PC-9 (cell line): ENCODE measurements at regions not wholly inside any gene's neighbourhood (a gene's known extent, or its start where the extent isn't known, plus 50 kb on each side); places are given as distances from the start of the nearest gene placed in this dataset.

Source experiments
- BruUV-seq: library from RNA; stranded (reverse); fragments of 400-500 nt; replicated peaks from 2 replicates; lab custom pipeline; 2021; lab: Mats Ljungman, UMichigan
- CTCF ChIA-PET: fragments of 300-600 bp; sonication (Branson Sonifier 250); formaldehyde crosslinking; loops from one replicate; lab custom pipeline; 2022; ENCODE audit warnings: antibody characterized with exemption; lab: Charles Lee
- POLR2A ChIA-PET: fragments of 300-600 bp; sonication (Branson Sonifier 250); formaldehyde crosslinking; loops from one replicate; lab custom pipeline; 2022; ENCODE audit warnings: antibody characterized with exemption; ENCODE audit not compliant: unreplicated experiment; lab: Charles Lee
- DNase-seq, 2 experiments: peaks; one replicate each; pipeline versions ENCODE4 v3.0.0 to v3.0.0-alpha.2; 2015 to 2022; ENCODE audit warnings: mixed read lengths in 1 of 2
- H2AFZ ChIP-seq: fragments of 200-600 bp; sonication (generic); 2 replicates; pipeline ENCODE4 v1.8.1; 2017; ENCODE audit warnings: antibody characterized with exemption
- H3F3A ChIP-seq: fragments of 200-600 bp; sonication (generic); 2 replicates; pipeline ENCODE4 v1.8.1; 2017; ENCODE audit warnings: antibody characterized with exemption, mild to moderate bottlenecking, low read depth; ENCODE audit not compliant: insufficient read depth
- H3K27ac ChIP-seq: fragments of 200-600 bp; sonication (generic); 2 replicates; pipeline ENCODE4 v1.6.1; 2016; ENCODE audit warnings: mixed run types
- H3K27me3 ChIP-seq: fragments of 200-600 bp; sonication (generic); 2 replicates; pipeline ENCODE4 v1.6.1; 2016; ENCODE audit warnings: low read depth, mixed run types; ENCODE audit not compliant: insufficient read depth
- H3K36me3 ChIP-seq: fragments of 200-600 bp; sonication (generic); 2 replicates; pipeline ENCODE4 v1.6.1; 2016; ENCODE audit warnings: low read depth, mixed run types
- H3K4me1 ChIP-seq: fragments of 200-600 bp; sonication (generic); replicated peaks from 2 replicates; pipeline ENCODE4 v1.6.1; 2016; ENCODE audit warnings: mixed run types; ENCODE audit not compliant: insufficient read depth
- H3K4me2 ChIP-seq: fragments of 200-600 bp; sonication (generic); 2 replicates; pipeline ENCODE4 v1.6.1; 2017; ENCODE audit warnings: mixed run types
- H3K4me3 ChIP-seq: fragments of 200-600 bp; sonication (generic); 2 replicates; pipeline ENCODE4 v1.6.1; 2016; ENCODE audit warnings: mixed run types
- H3K79me2 ChIP-seq: fragments of 200-600 bp; sonication (generic); 2 replicates; pipeline ENCODE4 v1.6.1; 2017; ENCODE audit warnings: low read depth, mixed run types
- H3K9me2 ChIP-seq: fragments of 200-600 bp; sonication (generic); 2 replicates; pipeline ENCODE4 v1.8.1; 2017; ENCODE audit warnings: mild to moderate bottlenecking; ENCODE audit not compliant: insufficient read depth
- H3K9me3 ChIP-seq: fragments of 200-600 bp; sonication (generic); 2 replicates; pipeline ENCODE4 v1.8.1; 2016; ENCODE audit warnings: low read depth; ENCODE audit not compliant: insufficient read depth
- H4K20me1 ChIP-seq: fragments of 200-600 bp; sonication (generic); 2 replicates; pipeline ENCODE4 v1.8.1; 2017; ENCODE audit not compliant: insufficient read depth
- EZH2 ChIP-seq: fragments of 200-600 bp; sonication (generic); IDR thresholded peaks from 2 replicates; pipeline ENCODE4 v1.8.0; 2017; ENCODE audit warnings: antibody characterized with exemption, low read depth
- intact Hi-C: fragments of 100-400 bp; cut with micrococcal nuclease; formaldehyde crosslinking; loops from one replicate; pipeline ENCODE4 v1.10.0; 2022; ENCODE audit not compliant: unreplicated experiment
- TF ChIP-seq, protein P1 (sequence below): fragments of 200-600 bp; sonication (generic); conservative IDR thresholded peaks from 2 replicates; pipeline ENCODE4 v1.6.1; 2017; ENCODE audit warnings: mixed run types, antibody characterized with exemption, mild to moderate bottlenecking, moderate library complexity

DNA sequence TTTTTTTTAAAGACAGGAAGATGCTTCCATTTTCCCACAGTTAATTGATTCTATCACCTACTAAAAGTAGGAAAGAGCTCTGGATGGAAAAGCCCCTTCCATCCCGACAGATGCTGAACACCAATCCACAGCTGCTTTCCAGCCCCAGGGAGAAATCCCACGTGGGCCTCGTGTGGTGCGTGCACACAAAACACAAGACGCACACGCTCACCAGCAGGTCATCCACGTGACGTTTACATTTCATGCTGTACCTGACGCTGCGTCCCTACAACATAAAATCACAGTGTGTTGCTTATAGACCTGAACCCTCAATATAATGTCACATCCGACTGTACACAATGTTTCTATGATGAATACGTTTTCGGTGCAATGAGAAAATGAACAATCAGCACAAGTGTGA is 50.2 kb upstream of the DACT2 start:
- TF ChIP-seq, protein P1, sequence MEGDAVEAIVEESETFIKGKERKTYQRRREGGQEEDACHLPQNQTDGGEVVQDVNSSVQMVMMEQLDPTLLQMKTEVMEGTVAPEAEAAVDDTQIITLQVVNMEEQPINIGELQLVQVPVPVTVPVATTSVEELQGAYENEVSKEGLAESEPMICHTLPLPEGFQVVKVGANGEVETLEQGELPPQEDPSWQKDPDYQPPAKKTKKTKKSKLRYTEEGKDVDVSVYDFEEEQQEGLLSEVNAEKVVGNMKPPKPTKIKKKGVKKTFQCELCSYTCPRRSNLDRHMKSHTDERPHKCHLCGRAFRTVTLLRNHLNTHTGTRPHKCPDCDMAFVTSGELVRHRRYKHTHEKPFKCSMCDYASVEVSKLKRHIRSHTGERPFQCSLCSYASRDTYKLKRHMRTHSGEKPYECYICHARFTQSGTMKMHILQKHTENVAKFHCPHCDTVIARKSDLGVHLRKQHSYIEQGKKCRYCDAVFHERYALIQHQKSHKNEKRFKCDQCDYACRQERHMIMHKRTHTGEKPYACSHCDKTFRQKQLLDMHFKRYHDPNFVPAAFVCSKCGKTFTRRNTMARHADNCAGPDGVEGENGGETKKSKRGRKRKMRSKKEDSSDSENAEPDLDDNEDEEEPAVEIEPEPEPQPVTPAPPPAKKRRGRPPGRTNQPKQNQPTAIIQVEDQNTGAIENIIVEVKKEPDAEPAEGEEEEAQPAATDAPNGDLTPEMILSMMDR, result no peak
- TF ChIP-seq EZH2, result no peak
- H3K9me2 ChIP-seq, result no peaks in the 10 kb centered on the region
- POLR2A ChIA-PET, result no interaction called here

DNA sequence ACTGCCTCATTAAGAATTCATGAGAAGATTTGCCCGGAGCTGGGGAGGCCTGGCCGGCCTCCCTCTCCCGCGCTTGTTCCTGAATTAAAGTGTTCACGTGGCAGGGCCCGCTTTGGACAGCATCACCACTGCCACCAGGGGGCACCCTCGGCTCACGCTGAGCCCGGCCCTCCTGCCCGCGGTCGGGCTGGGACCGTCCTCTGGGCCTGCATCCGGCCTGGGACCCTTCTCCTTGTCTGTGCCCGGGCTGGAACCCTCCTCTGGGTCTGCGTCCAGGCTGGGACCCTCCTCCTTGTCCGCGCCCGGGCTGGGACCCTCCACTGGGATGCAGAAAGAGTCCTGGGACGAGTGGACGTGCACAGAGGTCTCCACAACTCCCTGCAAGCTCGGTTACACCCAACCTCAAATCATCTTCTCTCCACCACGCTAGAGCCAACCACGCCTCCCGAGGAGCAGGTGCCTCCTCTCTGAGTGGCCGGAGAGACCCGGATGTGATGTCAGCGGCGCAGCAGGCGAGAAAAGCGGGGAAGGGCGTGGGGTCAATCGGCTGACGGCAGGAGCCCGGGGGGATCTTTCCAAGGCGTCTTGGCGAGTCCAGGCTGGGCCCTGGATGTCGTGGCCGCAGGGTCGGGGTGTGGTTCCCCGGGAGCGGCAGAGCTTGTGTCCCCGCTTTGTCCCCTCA is 50.9 kb upstream of the DACT2 start:
- Histone ChIP-seq H4K20me1 (no peaks in the 10 kb centered on the region), H3K27me3 (peaks cover 95% of the 10 kb centered on the region), H3K4me1 (no peaks in the 10 kb centered on the region), H3K36me3 (no peaks in the 10 kb centered on the region), H3K27ac (no peak overlapping the region), H3K9me3 (no peaks in the 10 kb centered on the region), H3K4me3 (no peak overlapping the region), H3F3A (no peaks in the 10 kb centered on the region), H3K9me2 (no peaks in the 10 kb centered on the region), H2AFZ (no peak overlapping the region), H3K4me2 (no peak overlapping the region), H3K79me2 (no peaks in the 10 kb centered on the region)
- TF ChIP-seq EZH2, result no peak
- TF ChIP-seq, protein P1, result peak; percentile 88
- CTCF ChIA-PET, result no interaction called here
- DNase-seq, result peak in 1 of 2 experiments; percentile 25
- no TSS peak for BruUV-seq
- intact Hi-C loops, result no loop called here
- POLR2A ChIA-PET, result no interaction called here

More for the DNA sequence above, 50.2 kb upstream of the DACT2 start:
- Histone ChIP-seq H2AFZ (no peak overlapping the region), H3K4me2 (no peak overlapping the region), H3K4me3 (no peak overlapping the region), H3K4me1 (no peaks in the 10 kb centered on the region), H3K9me3 (no peaks in the 10 kb centered on the region), H3F3A (no peaks in the 10 kb centered on the region), H3K27me3 (peaks cover 95% of the 10 kb centered on the region), H3K27ac (no peak overlapping the region), H4K20me1 (no peaks in the 10 kb centered on the region), H3K36me3 (no peaks in the 10 kb centered on the region), H3K79me2 (no peaks in the 10 kb centered on the region)
- BruUV-seq, result no TSS peak
- no peak for DNase-seq
- intact Hi-C loops, result no loop called here
- CTCF ChIA-PET, result no interaction called here

DNA sequence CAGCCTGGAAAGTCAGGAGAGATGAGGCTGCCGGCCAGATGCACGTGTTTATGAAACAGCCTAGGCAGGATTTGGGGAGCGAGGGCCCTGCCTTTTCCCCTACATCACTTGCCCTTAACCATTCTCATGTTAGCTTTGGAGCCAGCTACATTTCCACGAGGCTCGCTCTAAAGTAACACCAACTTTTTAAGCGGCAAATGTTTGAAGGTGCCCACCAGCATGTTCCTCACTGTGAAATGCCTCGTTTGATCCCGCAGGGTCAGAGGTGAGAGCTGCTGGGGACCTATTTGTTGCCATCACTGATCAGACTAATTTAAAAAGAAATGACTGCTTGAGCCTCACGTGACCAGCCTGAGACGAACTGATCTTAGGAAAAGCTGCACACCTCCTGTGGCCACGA is 51.6 kb upstream of the DACT2 start:
- H3K36me3 ChIP-seq, result no peaks in the 10 kb centered on the region
- H3K79me2 ChIP-seq, result no peaks in the 10 kb centered on the region
- no peak overlapping the region for H3K4me2 ChIP-seq
- no peaks in the 10 kb centered on the region for H4K20me1 ChIP-seq
- POLR2A ChIA-PET, result no interaction called here
- CTCF ChIA-PET, result no interaction called here
- H3K4me1 ChIP-seq, result no peaks in the 10 kb centered on the region
- H3K27me3 ChIP-seq, result peaks cover 95% of the 10 kb centered on the region
- no TSS peak for BruUV-seq
- no peak for DNase-seq
- intact Hi-C loops, result no loop called here
- TF ChIP-seq EZH2, result no peak
- TF ChIP-seq, protein P1, result no peak
- H3F3A ChIP-seq, result no peaks in the 10 kb centered on the region
- no peak overlapping the region for H3K4me3 ChIP-seq
- no peak overlapping the region for H3K27ac ChIP-seq
- H3K9me3 ChIP-seq, result no peaks in the 10 kb centered on the region
- no peaks in the 10 kb centered on the region for H3K9me2 ChIP-seq
- no peak overlapping the region for H2AFZ ChIP-seq
